Subcutaneous abdominal adipose tissue (tissue), 5 donors: ENCODE measurements at regions not wholly inside any gene's neighbourhood (a gene's known extent, or its start where the extent isn't known, plus 50 kb on each side); places are given as distances from the start of the nearest gene placed in this dataset.

ENCODE experiments used
- H3K27ac ChIP-seq: one replicate; pipeline ENCODE4 v1.7.0; 2013; ENCODE audit warnings: low read depth, mild to moderate bottlenecking, inconsistent platforms, low read length, moderate library complexity
- H3K27me3 ChIP-seq, 5 donors: one replicate each; pipeline ENCODE4 v1.7.0; 2013; ENCODE audit warnings: low read length in 5 of 5, inconsistent platforms in 1 of 5; ENCODE audit not compliant: control insufficient read depth in 5 of 5, insufficient read depth in 4 of 5
- H3K36me3 ChIP-seq, 5 donors: one replicate each; pipeline ENCODE4 v1.7.0; 2013; ENCODE audit warnings: low read length in 5 of 5; ENCODE audit not compliant: control insufficient read depth in 5 of 5, insufficient read depth in 5 of 5
- H3K4me1 ChIP-seq, 5 donors: one replicate each; pipeline ENCODE4 v1.7.0; 2013; ENCODE audit warnings: low read length in 5 of 5, mild to moderate bottlenecking in 3 of 5, moderate library complexity in 1 of 5; ENCODE audit not compliant: control insufficient read depth in 5 of 5, insufficient read depth in 5 of 5
- H3K4me3 ChIP-seq, 5 donors: one replicate each; pipeline ENCODE4 v1.7.0; 2013; ENCODE audit warnings: low read length in 5 of 5, low read depth in 1 of 5
- H3K9ac ChIP-seq, 5 donors: one replicate each; pipeline ENCODE4 v1.7.0; 2013; ENCODE audit warnings: low read length in 5 of 5, mild to moderate bottlenecking in 4 of 5, moderate library complexity in 3 of 5
- H3K9me3 ChIP-seq, 5 donors: one replicate each; pipeline ENCODE4 v1.7.0; 2013; ENCODE audit warnings: low read length in 5 of 5; ENCODE audit not compliant: control insufficient read depth in 5 of 5
- donor health status: healthy.
- donor health status: healthy.
- donor health status: healthy.
- donor health status: healthy.
- donor health status: healthy.

- peaks cover 0 to 5% (median 2%) of the 10 kb centered on the region in 5 donors for H3K4me1 ChIP-seq
- no peaks in the 10 kb centered on the region for H3K36me3 ChIP-seq
- no peaks in the 10 kb centered on the region for H3K9me3 ChIP-seq
- no peak overlapping the region for H3K4me3 ChIP-seq
- no peak overlapping the region for H3K27ac ChIP-seq
- H3K27me3 ChIP-seq: no peaks in the 10 kb centered on the region
- no peak overlapping the region for H3K9ac ChIP-seq
Measured at GRCh38 chr4:140257461-140258305, 103.7 kb upstream of the MAML3 start.

- H3K27ac ChIP-seq: no peak overlapping the region
- H3K27me3 ChIP-seq: no peaks in the 10 kb centered on the region
- no peak overlapping the region for H3K4me3 ChIP-seq
- H3K9ac ChIP-seq: no peak overlapping the region
- peaks cover 0 to 10% (median 9%) of the 10 kb centered on the region in 5 donors for H3K4me1 ChIP-seq
- H3K36me3 ChIP-seq: no peaks in the 10 kb centered on the region
- H3K9me3 ChIP-seq: no peaks in the 10 kb centered on the region
Measured at GRCh38 chr4:140256941-140257340, 103.0 kb upstream of the MAML3 start.

- Histone ChIP-seq H3K4me3 (no peak overlapping the region), H3K4me1 (peaks cover 0 to 13% (median 10%) of the 10 kb centered on the region in 5 donors), H3K9ac (no peak overlapping the region), H3K27ac (no peak overlapping the region), H3K27me3 (no peaks in the 10 kb centered on the region), H3K36me3 (no peaks in the 10 kb centered on the region), H3K9me3 (no peaks in the 10 kb centered on the region)
Measured at GRCh38 chr4:140256335-140256734, 102.4 kb upstream of the MAML3 start.

- Histone ChIP-seq H3K27ac (no peak overlapping the region), H3K4me1 (peaks cover 0 to 13% (median 10%) of the 10 kb centered on the region in 5 donors), H3K27me3 (no peaks in the 10 kb centered on the region), H3K9ac (no peak overlapping the region), H3K9me3 (no peaks in the 10 kb centered on the region), H3K4me3 (no peak overlapping the region), H3K36me3 (no peaks in the 10 kb centered on the region)
Measured at GRCh38 chr4:140255927-140256326, 101.9 kb upstream of the MAML3 start.

GRCh38 chr4:140255467-140255866 lies 101.5 kb upstream of the MAML3 start:
- H3K36me3 ChIP-seq: no peaks in the 10 kb centered on the region
- H3K9ac ChIP-seq: no peak overlapping the region
- H3K4me1 ChIP-seq: peaks cover 0 to 13% (median 10%) of the 10 kb centered on the region in 5 donors
- H3K4me3 ChIP-seq: no peak overlapping the region
- no peak overlapping the region for H3K27ac ChIP-seq
- H3K27me3 ChIP-seq: no peaks in the 10 kb centered on the region
- H3K9me3 ChIP-seq: no peaks in the 10 kb centered on the region

GRCh38 chr4:140254651-140255299 lies 100.8 kb upstream of the MAML3 start:
- peaks cover 0 to 13% (median 8%) of the 10 kb centered on the region in 5 donors for H3K4me1 ChIP-seq
- no peaks in the 10 kb centered on the region for H3K27me3 ChIP-seq
- H3K27ac ChIP-seq: no peak overlapping the region
- no peaks in the 10 kb centered on the region for H3K9me3 ChIP-seq
- H3K9ac ChIP-seq: no peak overlapping the region
- H3K36me3 ChIP-seq: no peaks in the 10 kb centered on the region
- H3K4me3 ChIP-seq: no peak overlapping the region

GRCh38 chr4:140253556-140254027 lies 99.6 kb upstream of the MAML3 start:
- Histone ChIP-seq H3K4me3 (peak overlapping the region in 2 of 5 donors; percentile 64 to 74), H3K27me3 (no peaks in the 10 kb centered on the region), H3K27ac (peak overlapping the region; percentile 83), H3K36me3 (no peaks in the 10 kb centered on the region), H3K9ac (no peak overlapping the region), H3K9me3 (no peaks in the 10 kb centered on the region), H3K4me1 (peaks cover 0 to 15% (median 13%) of the 10 kb centered on the region in 5 donors)

GRCh38 chr4:140252742-140253555 lies 99.0 kb upstream of the MAML3 start:
- Histone ChIP-seq H3K9me3 (no peaks in the 10 kb centered on the region), H3K27ac (peak overlapping the region; percentile 83), H3K4me1 (peaks cover 0 to 15% (median 13%) of the 10 kb centered on the region in 5 donors), H3K27me3 (no peaks in the 10 kb centered on the region), H3K4me3 (peak overlapping the region in 4 of 5 donors; percentile 64 to 76 (median 69)), H3K36me3 (no peaks in the 10 kb centered on the region), H3K9ac (peak overlapping the region in 4 of 5 donors; percentile 64 to 78 (median 66))

- no peaks in the 10 kb centered on the region for H3K36me3 ChIP-seq
- peaks cover 0 to 15% (median 13%) of the 10 kb centered on the region in 5 donors for H3K4me1 ChIP-seq
- peak overlapping the region; percentile 54 to 76 (median 64) for H3K4me3 ChIP-seq
- no peaks in the 10 kb centered on the region for H3K27me3 ChIP-seq
- H3K9ac ChIP-seq: peak overlapping the region in 4 of 5 donors; percentile 64 to 78 (median 66)
- peak overlapping the region; percentile 83 for H3K27ac ChIP-seq
- H3K9me3 ChIP-seq: no peaks in the 10 kb centered on the region
Measured at GRCh38 chr4:140252141-140252741, 98.3 kb upstream of the MAML3 start.
